ENCODE measurements at regions not wholly inside any gene's neighbourhood (a gene's known extent, or its start where the extent isn't known, plus 50 kb on each side); places are given as distances from the start of the nearest gene placed in this dataset.
"Not testable (repeated sequence)": the region's sequence is repeated elsewhere in the genome, so short reads cannot be mapped to it uniquely, and the experiment has no call there.

DNA sequence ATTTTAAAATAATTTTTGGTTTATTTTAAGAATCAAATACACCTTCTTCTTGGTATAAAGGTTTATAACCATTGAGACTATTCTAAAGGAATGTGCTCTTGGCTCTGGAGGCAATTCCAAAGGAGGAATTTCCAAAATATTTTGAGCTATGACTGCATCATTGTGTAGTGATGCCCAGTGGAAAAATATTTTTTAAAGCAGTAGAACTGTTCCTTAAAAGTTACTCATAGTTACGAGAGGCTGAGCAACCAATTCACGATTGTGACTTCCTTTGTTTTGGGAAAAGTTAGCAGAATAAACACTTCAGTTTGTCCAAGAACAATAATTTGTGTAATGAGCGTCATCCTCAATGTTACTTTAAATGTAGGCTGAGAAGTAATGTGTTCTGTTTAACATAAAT lies 233.6 kb downstream of the BAMBI start:
- TF ChIP-seq, protein P1, sequence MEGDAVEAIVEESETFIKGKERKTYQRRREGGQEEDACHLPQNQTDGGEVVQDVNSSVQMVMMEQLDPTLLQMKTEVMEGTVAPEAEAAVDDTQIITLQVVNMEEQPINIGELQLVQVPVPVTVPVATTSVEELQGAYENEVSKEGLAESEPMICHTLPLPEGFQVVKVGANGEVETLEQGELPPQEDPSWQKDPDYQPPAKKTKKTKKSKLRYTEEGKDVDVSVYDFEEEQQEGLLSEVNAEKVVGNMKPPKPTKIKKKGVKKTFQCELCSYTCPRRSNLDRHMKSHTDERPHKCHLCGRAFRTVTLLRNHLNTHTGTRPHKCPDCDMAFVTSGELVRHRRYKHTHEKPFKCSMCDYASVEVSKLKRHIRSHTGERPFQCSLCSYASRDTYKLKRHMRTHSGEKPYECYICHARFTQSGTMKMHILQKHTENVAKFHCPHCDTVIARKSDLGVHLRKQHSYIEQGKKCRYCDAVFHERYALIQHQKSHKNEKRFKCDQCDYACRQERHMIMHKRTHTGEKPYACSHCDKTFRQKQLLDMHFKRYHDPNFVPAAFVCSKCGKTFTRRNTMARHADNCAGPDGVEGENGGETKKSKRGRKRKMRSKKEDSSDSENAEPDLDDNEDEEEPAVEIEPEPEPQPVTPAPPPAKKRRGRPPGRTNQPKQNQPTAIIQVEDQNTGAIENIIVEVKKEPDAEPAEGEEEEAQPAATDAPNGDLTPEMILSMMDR (IDR thresholded peaks at IDR 0.05; ENCODE audit: insufficient read depth, low read length), result no peak
- H3K4me3 ChIP-seq (ENCODE audit: low read depth, low read length), result no peak overlapping the region
- peak; percentile 85 for DNase-seq (ENCODE audit: low read depth)

DNA sequence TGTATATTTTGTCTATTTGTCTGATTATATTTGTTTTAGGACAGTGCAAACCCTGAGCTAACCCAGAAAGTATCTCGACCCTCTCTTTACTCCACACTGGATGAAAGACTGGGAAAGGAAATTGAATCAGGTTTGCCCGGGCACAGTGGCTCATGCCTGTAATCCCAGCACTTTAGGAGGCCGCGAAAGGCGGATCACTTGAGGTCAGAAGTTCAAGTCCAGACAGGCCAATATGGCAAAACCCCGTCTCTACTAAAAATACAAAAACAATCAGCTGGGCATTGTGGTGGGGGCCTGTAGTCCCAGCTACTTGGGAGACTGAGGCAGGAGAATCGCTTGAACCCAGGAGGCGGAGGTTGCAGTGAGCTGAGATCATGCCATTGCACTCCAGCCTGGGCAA lies 234.2 kb downstream of the BAMBI start:
- H3K4me3 ChIP-seq (ENCODE audit: low read depth, low read length); DNase-seq (ENCODE audit: low read depth): not testable (repeated sequence)

DNA sequence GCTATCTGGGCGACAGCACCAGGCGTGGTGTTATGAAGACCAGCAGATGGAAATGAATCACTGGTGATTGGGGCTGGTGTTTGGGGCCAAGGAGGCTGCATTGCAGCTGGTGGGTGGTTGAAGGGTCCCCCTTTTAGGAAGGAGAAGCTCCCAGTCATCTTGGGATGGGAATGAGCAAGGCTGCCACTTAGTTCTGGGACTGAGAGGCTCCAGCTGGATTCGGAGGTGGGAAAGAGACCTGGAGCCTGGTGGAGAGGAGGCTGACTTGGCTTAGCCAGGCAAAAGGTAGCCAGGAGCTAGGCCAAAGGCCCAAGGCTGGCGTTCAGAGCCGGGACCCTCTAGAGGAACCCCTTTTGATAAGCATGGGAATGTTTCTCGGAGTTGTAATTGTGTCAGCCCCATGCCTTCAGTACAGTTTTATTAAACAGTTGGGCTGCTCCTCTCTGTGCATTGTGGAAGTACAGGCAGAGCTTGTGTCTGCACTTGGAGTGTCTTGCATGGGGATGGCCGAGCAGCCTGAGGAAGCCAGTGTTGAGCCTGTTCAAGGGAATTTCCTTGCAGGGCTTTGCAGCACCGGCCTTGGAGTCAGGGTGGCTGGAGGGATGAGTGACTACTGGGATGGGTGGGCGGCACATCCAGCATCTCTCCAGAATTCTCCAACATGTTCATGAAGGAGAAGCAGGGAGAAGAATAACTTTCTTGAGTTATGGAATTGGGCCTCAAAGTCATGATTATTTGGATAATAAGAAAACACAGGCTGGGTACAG lies 234.9 kb downstream of the BAMBI start:
- TF ChIP-seq, protein P1 (IDR thresholded peaks at IDR 0.05; ENCODE audit: insufficient read depth, low read length), result no peak
- DNase-seq (ENCODE audit: low read depth), result no peak
- H3K4me3 ChIP-seq (ENCODE audit: low read depth, low read length), result no peak overlapping the region

DNA sequence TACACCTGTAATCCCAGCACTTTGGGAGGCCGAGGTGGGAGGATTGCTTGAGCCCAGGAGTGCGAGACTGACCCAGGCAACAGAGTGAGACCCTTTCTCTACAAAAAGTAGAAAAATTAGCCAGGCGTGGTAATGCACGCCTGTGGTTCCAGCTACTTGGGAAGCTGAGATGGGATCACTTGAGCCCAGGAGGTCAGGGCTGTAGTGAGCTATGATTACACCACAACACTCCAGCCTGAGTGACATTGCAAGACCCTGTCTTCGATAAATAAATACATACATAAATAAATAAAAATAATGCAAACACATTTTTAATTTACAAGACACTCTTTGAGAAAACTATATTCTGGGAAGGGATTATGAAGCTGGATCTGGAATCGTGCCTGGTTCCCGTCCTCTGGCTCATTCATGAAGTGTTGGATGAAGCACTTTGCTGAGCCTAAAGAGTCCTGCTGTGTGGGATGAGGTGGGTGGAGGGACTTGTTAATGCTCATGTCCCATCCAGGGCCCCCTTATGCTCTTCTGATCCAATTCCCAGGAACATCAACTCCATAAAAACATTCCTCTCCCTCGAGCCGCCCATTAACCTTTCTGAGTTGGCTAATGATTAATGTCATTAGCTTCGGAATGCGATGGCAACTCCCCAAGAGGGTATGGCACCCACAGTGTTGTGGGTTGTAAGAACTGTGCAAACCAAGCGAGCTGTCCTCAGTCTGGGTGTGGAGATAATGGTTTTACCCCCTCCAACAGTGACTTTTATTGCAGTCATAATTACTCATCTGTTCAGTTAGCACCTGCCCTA lies 236.3 kb downstream of the BAMBI start:
- no peak for DNase-seq (ENCODE audit: low read depth)
- TF ChIP-seq, protein P1 (IDR thresholded peaks at IDR 0.05; ENCODE audit: insufficient read depth, low read length), result no peak
- H3K4me3 ChIP-seq (ENCODE audit: low read depth, low read length), result no peak overlapping the region

GRCh38 chr10:28914701-28915100 lies 237.4 kb downstream of the BAMBI start:
- TF ChIP-seq, protein P1 (IDR thresholded peaks at IDR 0.05; ENCODE audit: insufficient read depth, low read length), result no peak
- no peak overlapping the region for H3K4me3 ChIP-seq (ENCODE audit: low read depth, low read length)
- DNase-seq (ENCODE audit: low read depth), result no peak

GRCh38 chr10:28915989-28916588 lies 238.8 kb downstream of the BAMBI start:
- no peak for DNase-seq (ENCODE audit: low read depth)
- no peak overlapping the region for H3K4me3 ChIP-seq (ENCODE audit: low read depth, low read length)
- TF ChIP-seq, protein P1 (IDR thresholded peaks at IDR 0.05; ENCODE audit: insufficient read depth, low read length), result no peak

- H3K4me3 ChIP-seq (ENCODE audit: low read depth, low read length), result no peak overlapping the region
- DNase-seq (ENCODE audit: low read depth), result no peak
- TF ChIP-seq, protein P1 (IDR thresholded peaks at IDR 0.05; ENCODE audit: insufficient read depth, low read length), result no peak
Measured at GRCh38 chr10:28920091-28920490, 242.8 kb downstream of the BAMBI start.
